ENCODE measurements at regions not wholly inside any gene's neighbourhood (a gene's known extent, or its start where the extent isn't known, plus 50 kb on each side); places are given as distances from the start of the nearest gene placed in this dataset.

DNA sequence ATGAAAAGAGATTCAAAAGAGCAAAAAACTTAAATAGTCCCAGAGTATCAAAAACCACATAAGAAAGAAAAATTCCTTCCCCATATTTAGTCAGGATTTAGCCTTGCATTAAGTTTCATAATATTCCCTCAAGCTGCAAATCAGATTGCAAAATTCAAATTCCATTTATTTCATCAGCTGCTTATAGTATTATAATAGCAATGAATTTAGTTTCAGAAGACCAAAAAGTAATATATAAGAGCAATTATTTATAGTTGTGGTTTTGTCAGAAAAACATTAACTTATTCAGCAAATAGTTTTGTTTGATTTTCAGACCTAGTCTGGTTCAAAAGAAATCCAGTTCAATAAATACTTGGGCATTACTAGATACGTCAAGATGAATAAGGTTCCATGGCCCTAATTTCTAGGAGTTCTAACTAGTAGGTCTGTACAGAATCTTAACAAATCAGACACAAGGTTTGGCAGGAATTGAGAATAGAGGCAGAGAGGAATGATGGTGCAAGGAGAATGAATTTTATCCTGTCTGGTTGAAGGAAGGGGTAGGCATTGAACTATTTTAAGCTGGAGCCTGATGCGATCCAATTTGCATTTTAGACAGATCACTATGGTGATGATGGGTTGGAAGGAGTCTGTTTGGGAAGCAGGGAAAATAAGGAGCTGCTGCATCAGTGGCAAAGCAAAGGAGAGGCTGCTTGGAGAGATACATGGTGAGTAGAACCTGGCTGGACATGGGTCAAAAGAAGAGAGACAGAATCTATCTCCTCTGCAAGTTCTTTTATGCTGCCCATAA, 163.9 kb upstream of the STXBP5 start:
- H3K9me3 ChIP-seq = peaks cover 0 to 8% of the 10 kb centered on the region in 2 donors
- no peak overlapping the region for H3K4me3 ChIP-seq
- DNase-seq (ENCODE audit: low spot score in 2 of 2) = no peak
- H3K27me3 ChIP-seq = no peaks in the 10 kb centered on the region
- TF ChIP-seq, protein P1, sequence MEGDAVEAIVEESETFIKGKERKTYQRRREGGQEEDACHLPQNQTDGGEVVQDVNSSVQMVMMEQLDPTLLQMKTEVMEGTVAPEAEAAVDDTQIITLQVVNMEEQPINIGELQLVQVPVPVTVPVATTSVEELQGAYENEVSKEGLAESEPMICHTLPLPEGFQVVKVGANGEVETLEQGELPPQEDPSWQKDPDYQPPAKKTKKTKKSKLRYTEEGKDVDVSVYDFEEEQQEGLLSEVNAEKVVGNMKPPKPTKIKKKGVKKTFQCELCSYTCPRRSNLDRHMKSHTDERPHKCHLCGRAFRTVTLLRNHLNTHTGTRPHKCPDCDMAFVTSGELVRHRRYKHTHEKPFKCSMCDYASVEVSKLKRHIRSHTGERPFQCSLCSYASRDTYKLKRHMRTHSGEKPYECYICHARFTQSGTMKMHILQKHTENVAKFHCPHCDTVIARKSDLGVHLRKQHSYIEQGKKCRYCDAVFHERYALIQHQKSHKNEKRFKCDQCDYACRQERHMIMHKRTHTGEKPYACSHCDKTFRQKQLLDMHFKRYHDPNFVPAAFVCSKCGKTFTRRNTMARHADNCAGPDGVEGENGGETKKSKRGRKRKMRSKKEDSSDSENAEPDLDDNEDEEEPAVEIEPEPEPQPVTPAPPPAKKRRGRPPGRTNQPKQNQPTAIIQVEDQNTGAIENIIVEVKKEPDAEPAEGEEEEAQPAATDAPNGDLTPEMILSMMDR (IDR thresholded peaks at IDR 0.05) = no peak
- H3K36me3 ChIP-seq = no peaks in the 10 kb centered on the region
- intact Hi-C loops (cut with DNase I) = no loop called here
- no peak overlapping the region for H3K27ac ChIP-seq
- no peaks in the 10 kb centered on the region for H3K4me1 ChIP-seq

DNA sequence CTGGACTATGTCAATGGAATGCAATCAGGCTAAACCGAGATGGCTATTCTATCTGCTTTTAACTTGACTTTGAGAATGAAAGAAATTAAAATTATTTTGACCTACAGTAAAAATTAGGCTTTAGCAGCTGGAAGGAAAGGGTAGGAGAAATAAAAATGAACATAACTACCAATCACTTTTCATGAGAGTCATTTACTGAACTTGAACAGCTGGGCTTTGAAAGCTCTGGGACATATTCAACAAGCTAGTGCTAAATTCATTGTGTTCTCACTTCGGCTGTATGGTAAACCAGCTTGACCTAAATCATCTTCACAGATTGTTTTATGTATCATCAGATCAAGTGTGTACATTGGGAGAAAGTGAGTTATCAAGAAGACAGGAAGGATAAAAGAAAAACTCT, 161.5 kb upstream of the STXBP5 start:
- Histone ChIP-seq H3K36me3 (no peaks in the 10 kb centered on the region), H3K27me3 (no peaks in the 10 kb centered on the region), H3K4me3 (no peak overlapping the region), H3K9me3 (peaks cover 0 to 8% of the 10 kb centered on the region in 2 donors), H3K4me1 (no peaks in the 10 kb centered on the region), H3K27ac (no peak overlapping the region)
- intact Hi-C loops (cut with DNase I) = no loop called here
- TF ChIP-seq, protein P1 (IDR thresholded peaks at IDR 0.05) = no peak
- DNase-seq (ENCODE audit: low spot score in 2 of 2) = no peak

DNA sequence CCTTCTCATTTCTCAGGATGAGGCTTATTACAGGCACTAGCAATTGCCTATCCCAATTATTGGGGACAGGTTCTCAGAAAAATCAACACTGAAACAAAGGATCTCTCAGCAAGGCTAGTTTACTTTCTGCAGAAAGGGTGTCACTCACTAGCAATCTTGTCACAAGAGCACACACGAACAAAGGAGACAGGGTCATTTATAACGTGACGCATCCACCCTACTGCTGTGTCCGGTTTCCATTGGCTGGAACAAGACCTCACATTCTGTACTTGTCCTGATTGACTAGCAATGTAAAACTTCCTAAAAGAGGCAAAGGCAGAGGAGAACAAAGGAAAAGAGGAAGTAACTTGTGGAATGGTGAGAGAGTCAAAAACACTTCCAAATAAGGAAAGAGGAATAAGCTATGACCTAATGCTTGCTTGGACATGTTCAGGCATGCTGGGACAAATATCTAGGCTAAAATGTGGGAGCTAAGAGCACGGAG, 160.2 kb upstream of the STXBP5 start:
- intact Hi-C loops (cut with DNase I) = no loop called here
- TF ChIP-seq, protein P1 (IDR thresholded peaks at IDR 0.05) = no peak
- no peak for DNase-seq (ENCODE audit: low spot score in 2 of 2)
- Histone ChIP-seq H3K27ac (no peak overlapping the region), H3K36me3 (no peaks in the 10 kb centered on the region), H3K9me3 (peaks cover 0 to 8% of the 10 kb centered on the region in 2 donors), H3K27me3 (no peaks in the 10 kb centered on the region), H3K4me1 (no peaks in the 10 kb centered on the region), H3K4me3 (no peak overlapping the region)

DNA sequence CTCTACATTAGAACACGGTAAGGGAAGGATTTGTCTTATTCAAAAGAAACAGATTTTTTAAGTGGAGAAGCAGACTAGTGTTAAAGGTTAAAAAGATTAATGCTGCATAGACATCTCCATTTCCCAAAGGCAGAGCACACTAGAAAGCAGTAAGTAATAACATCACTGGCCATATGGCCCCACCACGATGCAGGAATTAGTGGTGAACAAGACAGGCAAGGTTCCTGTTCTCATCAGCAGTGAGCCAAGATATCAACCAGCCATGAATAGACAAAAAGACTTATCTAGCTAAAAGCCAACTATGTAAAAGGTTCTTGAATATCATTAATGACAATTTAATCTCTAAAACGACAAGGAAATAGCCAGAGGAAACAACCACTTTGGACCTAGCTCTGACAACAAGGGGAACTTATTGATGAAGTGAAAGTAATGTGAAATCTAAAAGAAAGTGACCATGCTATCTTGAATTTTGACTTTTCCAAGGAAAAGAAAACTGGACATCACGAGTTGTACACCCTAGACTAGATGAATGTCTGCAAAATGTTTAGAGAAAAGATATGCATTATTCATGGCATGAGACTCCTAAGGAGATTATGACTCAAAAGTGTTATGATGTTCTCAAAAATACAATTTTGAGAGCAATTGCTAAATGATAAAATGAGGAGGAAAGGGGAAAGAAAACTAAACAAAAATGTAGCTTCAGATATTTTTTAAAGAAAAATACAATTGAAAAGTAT, 157.9 kb upstream of the STXBP5 start:
- intact Hi-C loops (cut with DNase I) = no loop called here
- TF ChIP-seq, protein P1 (IDR thresholded peaks at IDR 0.05) = no peak
- Histone ChIP-seq H3K4me3 (no peak overlapping the region), H3K9me3 (peaks cover 0 to 8% of the 10 kb centered on the region in 2 donors), H3K27me3 (no peaks in the 10 kb centered on the region), H3K36me3 (no peaks in the 10 kb centered on the region), H3K4me1 (no peaks in the 10 kb centered on the region), H3K27ac (no peak overlapping the region)
- DNase-seq (ENCODE audit: low spot score in 2 of 2) = no peak

DNA sequence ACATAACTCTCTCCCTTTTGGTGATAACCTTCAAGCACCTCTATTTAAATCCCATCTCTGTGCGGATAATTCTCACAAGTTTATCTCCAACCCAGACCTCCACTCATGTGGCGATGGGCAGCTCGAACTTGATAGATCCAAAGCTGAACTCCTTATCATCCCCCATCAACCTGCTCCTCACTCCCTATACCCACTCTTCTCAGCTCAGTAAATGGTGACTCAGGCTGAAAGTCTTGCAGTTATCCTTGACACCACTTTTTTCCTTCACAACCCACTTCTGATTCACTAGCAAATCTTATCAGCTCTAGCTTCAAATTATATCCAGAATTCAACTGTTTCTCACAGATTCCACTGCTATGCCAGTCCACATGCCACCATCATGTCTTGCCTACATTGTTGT, 155.3 kb upstream of the STXBP5 start:
- intact Hi-C loops (cut with DNase I) = no loop called here
- no peaks in the 10 kb centered on the region for H3K36me3 ChIP-seq
- H3K9me3 ChIP-seq = peaks cover 0 to 4% of the 10 kb centered on the region in 2 donors
- no peak for DNase-seq (ENCODE audit: low spot score in 2 of 2)
- no peak overlapping the region for H3K27ac ChIP-seq
- TF ChIP-seq, protein P1 (IDR thresholded peaks at IDR 0.05) = no peak
- no peak overlapping the region for H3K4me3 ChIP-seq
- no peaks in the 10 kb centered on the region for H3K27me3 ChIP-seq
- no peaks in the 10 kb centered on the region for H3K4me1 ChIP-seq

Data from ascending aorta (tissue), 2 donors.